ENCODE measurements at regions not wholly inside any gene's neighbourhood (a gene's known extent, or its start where the extent isn't known, plus 50 kb on each side); places are given as distances from the start of the nearest gene placed in this dataset.

DNA sequence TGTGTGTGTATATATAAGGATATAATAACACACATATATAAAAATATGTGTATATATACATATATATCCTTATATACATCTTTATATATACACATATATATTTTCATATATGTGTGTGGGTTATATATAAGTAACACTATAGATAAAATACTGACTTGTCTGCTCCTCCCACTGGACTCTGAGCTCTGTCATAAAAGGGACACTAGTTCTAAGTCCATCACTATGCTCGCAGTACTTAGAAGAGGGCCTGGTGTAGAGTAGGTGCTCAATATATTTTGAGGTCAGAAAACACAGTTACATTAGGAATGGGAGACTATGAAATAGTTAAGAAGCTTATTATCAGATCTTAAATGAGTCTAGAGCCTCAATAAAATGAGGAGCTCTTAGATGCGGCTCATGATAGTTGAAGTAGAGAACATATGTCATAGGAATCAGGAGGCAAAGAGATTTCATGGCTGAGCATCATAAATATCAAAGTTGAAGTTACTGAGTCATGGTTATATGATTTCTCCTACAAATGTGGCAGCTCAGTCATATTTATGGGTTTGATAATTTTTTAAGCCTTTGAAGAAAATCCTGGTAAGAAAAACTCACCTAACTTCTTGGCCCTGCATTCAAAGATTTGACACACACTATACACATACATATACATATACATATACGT lies 371.2 kb upstream of the THBS1 start:
- DNase-seq (ENCODE audit: low read depth), result no peak

DNA sequence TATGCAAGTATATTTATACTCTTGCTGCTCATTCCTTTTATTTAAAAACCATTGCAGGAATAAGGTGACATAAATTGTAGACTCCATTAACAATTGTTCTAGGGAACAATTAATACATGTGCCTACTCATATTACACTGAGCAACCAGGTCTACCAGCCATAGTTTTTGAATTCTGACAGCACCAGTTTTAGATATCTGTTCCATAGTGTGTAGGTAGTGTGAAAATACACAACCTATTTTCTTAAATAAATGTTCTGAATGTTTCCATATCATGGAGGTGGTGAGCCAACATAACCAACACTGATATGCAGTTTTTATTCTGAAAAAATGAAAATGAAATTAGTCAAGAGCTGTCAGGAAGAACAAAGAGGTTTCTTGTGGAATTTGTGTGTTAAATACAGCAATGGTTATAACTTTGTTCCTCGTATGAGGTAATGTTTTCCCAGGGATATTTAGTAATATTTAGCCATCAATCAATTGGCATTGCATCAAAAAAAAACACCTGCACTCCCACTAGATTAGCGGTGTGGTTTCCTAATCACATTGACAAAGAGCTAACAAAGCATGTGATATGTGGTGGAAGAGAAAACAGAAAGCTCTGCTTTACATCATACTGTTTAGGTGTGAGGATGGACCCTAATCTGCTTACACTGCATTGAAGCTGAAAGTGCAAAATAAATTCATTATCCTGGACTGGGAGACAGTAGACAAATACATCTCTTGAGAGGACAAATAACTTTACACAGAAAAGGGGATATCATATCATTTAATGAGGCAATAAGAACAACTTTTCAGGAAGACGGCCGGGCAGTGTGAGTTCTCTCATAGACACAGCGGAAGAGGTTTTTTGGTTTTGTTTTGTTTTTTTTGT lies 369.5 kb upstream of the THBS1 start:
- no peak for DNase-seq (ENCODE audit: low read depth)

DNA sequence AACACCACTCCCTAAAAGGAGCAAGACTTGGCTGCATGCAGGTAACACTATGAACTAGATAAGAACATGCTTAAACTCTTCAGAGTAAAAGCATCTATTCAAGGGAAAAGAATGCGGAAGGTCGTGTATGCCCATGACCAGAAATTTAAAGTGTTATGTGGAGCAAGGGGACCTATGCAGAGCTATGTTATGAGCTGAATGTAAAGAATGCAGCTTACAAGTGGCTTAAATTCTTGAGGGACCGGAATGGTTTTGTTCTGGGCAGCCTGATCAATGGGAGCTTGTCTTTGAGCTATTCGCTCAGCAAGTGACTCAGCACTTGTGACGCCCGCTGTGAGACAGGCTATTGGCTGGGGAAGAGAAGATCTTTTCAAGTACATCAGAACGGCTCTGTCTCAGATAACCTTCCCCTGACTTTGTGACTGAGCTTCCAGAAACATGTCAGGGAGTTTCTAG lies 367.5 kb upstream of the THBS1 start:
- no peak for DNase-seq (ENCODE audit: low read depth)

DNA sequence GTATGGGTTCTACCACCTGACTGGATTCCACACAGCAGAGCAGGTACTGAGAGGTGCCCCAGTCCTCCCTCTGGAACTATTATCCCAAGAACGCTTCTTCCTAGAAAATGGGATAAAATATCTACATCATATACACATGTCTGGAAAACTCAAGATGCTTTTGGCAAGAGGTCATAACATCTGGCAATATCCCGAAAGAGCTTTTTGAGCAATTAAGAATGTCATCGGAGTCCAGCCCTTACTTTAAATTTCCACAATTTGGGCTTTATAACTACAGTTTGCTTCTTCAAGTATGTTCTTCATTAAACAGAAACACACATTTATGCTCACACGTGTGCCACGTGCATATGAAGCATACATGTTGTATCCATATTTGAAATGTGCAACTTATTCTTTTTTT lies 365.9 kb upstream of the THBS1 start:
- no peak for DNase-seq (ENCODE audit: low read depth)

DNA sequence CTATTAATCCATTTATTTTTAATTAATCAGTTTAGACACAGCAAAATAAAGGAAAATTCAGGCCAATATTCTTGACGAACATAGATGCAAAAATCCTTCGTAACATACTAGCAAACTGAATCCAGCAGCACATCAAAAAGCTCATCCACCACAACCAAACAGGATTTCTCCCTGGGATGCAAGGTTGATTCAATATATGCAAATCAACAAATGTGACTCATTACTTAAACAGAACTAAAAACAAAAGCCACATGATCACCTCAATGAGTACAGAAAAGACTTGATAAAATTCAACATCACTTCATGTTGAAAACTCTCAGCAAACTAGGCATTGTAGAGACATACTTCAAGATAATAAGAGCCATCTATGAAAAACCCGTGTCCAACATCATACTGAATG lies 364.1 kb upstream of the THBS1 start:
- DNase-seq (ENCODE audit: low read depth), result no peak

DNA sequence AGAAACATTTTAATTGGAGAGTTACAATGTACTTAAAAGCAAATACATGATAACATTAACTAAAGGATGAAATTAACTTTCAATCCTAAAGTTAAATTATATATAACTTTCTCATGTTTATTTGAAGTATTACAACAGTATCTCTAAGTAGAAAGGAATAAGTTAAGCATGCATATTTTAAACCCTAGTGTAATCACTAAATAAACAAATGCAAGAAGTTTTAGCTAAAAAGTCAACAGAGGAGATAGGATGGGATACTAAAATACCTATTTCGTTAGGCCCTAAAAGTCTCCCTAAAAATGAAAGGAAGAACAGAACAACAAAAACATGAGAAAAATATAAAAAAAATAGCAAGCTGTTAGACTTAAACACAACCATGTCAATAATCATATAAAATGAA lies 361.3 kb upstream of the THBS1 start:
- no peak for DNase-seq (ENCODE audit: low read depth)

DNA sequence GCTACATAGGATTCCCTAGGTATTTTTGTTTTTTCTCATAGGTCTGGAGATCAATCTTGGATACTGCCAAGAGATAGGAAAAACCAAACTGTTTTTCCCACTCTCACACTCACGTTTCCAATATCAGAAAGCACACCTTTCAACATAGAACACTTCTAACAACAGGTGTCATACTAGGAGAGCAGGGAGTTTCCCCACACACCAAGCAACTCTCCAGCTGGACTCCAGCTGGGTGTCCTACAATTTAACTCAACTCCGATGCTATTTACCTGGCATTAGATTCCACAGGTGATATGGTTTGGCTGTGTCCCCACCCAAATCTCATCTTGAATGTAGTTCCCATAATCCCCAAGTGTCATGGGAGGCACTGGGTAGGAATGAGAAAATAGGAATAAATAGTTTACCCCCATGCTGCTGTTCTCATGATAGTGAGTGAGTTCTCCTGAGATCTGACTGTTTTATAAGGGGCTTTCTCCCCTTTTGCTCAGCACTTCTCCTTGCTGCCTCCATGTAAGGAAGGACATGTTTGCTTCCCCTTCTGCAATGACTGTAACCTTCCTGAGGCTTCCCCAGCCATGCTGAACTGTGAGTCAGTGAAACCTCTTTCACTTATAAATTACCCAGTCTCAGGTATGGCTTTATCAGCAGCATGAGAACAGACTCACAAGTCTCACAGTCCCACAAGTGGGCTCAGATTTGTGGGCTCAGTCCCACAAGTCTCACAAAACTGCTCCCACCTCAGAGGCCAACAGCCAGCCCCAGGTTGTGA lies 354.5 kb upstream of the THBS1 start:
- no peak for DNase-seq (ENCODE audit: low read depth)

DNA sequence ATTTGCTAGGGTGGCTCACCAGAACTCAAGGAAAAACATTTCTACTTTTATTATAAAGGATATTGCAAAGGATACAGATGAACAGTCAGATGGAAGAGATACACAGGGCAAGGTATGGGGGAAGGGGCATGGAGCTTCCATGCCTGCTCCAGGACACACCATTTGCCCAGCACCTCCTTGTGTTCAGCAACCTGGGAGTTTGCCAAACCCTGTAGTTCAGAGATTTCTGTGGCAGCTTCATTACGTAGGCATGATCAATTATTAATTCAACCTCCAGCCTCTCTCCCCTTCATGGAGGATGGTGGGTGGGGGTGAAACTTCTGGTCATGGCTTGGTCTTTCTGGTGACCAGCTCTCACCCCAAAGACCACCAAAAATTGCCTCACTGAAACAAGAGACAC lies 353.9 kb upstream of the THBS1 start:
- DNase-seq (ENCODE audit: low read depth), result no peak

DNA sequence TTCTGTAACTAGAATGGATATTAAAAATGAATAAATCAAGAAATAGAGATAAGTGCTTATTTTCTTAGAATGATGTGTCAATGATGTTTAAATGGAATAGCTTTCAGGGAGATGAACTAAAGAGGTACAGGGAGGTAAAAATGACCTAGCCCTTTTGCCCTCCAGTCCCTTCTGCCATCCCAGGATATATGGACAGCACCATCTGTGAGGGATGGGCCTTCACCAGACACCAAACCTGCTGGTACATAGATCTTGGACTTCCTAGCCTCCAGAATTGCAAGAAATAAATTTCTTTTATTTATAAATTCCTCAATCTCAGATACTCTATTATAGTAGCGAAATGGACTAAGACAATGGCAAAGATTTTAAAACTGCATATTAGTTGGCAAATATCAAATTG lies 352.0 kb upstream of the THBS1 start:
- DNase-seq (ENCODE audit: low read depth), result no peak

DNA sequence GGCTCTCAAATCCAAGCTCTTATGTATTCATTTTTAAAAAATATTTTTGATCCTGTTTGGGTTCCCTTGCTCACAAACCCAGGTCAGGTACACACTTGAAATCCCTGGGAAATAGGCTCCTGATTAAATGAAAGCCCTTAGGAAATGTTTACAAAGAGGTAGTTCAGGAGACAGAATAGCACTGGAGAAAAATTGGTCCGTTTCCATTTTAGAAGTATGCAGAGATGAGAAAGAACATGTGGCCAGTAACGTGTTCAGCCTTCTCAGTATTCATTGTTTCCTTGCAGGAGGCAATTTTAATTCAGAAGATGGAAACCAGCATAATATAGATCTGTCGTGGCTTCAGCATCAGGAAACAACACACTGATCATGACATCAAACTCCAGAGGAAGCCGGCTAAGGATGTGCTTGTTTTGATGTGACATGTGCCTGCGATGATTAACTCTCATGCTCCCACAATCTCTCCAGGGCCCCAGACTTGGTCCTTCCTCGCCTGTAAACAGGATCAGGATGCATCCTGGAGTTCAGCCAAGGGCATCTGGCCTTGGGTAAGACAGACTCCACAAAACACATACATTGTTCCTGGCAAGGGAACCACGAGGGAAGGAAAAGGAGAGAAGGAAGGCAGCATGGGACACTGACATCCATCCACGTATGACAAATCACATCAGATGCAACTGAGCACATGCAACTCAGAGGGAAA lies 350.5 kb upstream of the THBS1 start:
- no peak for DNase-seq (ENCODE audit: low read depth)

DNA sequence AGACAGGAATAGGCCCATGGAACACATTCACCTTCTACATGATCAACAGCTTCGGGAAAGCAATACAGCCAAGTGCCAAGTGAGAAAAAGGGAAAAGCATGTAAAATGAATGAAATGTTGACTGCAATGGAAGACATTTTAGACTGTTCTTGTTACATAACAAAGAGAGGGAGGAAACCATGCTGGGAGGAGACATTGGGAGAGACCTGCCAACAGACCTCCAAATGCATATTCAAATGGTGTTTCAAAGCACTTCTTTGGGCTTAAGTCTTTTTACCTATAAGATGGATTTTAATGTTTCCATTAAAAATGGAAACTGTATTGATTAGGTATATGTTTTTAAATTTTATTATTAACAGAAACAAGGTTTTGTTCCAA lies 350.0 kb upstream of the THBS1 start:
- DNase-seq (ENCODE audit: low read depth), result no peak

DNA sequence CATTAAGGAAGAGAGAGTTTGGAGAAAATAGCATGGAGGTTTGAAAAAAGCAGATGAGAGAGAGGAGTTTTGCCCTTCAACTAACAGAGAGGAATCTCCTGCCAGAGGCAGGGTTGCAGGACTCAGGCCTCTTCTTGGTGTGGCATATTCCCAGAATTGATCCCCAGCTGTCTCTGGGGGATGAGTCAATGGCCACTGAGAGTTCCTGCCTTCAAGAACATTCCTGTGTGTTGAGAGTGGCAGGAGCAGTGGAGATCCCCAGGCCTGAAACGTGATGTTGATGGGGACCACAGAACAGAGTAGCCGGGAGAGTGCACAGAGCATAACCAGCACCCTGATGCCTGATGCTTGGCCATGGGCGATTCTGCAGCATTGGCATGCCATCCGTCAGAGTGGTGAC lies 348.4 kb upstream of the THBS1 start:
- DNase-seq (ENCODE audit: low read depth), result no peak

DNA sequence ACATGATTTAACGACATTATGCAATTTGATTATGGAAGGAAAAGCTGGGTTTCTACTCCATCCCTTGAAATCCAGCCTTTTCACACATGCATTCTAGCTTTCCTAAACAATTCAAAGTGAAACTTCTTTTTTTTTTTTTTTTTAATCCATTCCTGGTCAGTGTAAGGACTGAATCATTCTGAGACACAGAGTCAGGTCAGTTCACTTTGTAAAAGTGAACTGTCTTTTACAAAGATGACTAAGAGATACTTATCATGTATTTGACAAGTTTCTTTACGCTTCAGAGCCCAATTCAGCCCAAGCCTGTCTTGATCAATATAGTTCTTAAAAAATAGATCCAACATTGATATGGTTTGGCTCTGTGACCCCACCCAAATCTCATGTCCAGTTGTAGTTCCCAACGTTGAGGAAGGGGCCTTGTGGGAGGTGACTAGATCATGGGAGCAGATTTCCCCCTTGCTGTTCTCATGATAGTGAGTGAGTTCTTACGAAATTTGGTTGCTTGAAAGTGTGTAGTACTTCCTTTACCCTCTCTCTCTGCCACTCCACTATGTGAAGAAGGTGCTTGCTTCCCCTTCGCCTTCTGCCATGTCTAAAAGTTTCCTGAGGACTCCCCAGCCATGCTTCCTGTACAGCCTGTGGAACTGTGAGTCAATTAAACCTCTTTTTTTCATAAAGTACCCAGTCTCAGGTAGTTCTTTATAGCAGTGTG lies 345.6 kb upstream of the THBS1 start:
- DNase-seq (ENCODE audit: low read depth), result no peak

DNA sequence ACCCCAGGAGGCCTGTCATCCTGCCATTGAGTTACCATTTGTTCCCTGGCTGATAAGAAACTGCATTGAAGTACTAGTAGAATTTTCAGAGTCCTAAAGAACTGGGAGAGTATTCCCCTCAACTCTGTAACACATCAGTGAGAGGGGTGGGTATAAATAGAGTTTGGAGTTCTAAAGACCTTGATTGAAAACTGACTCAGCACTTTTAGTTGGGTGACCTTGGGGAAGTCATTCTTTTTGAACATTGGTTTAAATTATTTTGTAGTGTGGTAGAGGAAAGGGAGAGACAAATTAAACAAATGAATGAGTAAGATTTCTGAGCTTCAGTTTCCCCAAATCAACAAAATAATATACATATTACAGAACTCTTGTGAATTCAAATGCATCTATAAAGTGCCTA lies 344.5 kb upstream of the THBS1 start:
- DNase-seq (ENCODE audit: low read depth), result no peak

DNA sequence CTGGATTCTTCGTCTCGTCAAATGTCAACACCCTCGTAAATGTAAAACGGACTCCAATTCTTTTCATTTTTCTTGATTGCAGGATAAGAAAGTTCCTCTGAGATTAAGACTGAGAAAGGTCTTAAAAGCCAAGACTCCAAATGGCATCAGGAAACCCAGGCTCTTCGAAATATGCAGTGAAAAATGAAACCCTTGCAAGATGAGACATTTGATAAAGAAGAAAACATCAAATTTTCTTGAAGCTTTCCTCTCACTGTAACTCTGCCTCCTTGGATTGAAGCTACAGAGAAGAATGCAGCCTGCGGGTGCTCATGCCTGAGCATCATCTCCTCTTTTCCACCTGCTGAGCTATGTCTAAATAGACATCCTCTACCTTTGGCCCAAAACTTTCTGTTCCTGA lies 342.4 kb upstream of the THBS1 start:
- DNase-seq (ENCODE audit: low read depth), result no peak

DNA sequence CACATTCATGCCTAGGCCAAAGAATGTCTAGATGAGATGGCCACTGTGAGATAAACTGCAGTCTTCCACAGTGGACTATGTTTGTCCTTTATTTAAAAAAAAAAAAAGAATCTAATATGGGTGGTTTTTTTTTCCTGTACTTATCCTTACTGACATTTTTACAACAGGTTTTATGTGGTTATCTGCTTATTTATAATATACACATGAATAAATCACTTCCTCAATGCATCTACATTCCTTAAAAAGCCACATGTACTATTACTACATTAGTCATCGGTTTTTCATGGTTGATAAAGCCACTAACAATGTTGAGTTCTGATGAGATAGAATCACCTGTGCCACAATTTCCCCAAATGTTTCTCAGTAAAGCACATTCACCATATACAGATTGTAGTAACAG lies 341.3 kb upstream of the THBS1 start:
- no peak for DNase-seq (ENCODE audit: low read depth)

DNA sequence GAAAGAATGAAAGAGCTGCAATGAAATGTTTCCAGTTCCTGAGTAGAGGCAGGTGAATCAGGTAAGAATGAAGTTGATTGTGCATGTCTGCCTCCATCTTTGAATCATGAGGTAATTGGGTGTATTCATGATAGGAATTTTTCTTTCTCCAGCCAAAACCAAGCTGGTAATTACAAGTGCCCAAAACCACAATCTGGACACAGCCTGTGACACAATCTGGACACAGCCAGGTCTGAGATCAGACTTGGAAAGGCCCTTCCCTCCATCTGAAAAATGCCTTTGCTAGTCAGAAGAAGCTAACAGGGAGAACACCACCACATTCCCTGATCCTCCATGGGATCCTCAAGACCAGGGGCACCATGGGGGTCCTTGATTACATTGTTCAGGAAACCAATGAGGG lies 338.5 kb upstream of the THBS1 start:
- DNase-seq (ENCODE audit: low read depth), result no peak

DNA sequence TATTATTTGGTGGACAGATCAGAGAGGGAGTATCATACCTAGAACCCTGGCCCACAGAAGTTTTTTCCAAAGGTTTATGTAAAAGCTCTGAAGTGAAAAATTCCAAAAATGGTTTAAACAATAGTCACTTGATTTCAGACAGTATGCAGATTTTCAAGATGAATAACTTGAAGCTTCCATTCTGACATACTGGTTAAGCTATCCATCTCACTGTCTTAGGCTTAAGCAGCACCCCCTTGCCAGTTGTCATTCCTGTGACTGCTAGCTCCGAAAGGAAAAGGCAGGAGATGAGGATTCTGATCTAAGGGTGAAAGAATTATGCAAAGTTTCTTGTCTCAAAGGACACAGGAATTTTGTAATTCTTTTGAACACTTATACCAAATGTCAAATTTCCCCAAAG lies 337.5 kb upstream of the THBS1 start:
- DNase-seq (ENCODE audit: low read depth), result no peak

DNA sequence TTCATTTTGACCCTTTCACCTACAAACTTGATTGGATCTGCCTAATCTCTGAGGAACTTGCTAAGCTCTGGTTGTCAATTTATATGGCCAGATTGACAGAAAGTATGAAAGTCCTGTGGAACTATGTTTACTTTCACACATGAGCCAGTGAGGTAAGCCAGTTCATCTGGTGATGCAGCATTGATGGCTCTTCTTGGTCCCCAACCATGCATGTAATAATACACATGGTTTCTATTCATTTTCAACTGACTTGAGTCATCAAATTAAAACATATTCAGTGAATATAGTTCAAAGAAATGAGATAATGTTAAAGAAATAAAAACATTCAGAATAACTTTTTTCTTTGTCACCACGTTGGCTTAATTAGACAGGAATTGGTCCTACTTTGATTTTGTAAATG lies 336.1 kb upstream of the THBS1 start:
- no peak for DNase-seq (ENCODE audit: low read depth)

DNA sequence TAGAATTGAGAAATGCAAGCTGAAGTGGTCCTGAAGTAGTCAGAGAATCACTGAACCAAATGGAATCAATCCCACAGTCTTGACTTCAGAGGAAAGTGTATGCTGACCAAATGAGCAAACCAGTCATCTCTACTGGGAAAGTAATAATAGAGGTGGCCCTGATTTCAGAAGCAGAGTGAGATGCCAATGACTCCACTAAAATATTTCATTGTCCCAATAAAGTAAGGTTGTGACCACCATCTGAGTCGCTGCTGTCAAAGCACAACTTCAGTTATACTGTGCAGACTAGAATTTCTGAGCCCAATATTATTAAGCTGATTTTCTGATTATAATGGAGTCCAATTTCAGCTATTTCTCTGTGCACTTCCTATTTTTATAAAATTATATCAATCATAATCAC lies 334.4 kb upstream of the THBS1 start:
- DNase-seq (ENCODE audit: low read depth), result no peak

DNA sequence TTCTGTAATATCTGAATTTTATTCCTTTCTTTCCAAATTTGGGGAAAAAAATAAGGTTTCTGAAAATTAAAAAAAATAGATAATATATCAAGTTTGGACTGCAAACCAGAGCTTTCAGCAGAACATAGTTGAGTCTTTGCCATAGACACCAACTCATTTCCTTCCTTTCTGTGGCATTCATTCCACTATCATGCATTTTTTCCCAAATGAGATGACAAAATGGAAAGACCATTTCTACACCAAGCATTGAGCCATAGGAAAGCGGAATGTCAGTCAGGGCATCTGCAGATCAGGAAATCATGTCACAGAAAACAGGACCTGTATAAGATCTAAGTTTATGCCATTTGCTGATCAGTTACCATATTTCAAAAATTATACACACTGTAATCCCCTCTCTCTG lies 333.3 kb upstream of the THBS1 start:
- DNase-seq (ENCODE audit: low read depth), result no peak

DNA sequence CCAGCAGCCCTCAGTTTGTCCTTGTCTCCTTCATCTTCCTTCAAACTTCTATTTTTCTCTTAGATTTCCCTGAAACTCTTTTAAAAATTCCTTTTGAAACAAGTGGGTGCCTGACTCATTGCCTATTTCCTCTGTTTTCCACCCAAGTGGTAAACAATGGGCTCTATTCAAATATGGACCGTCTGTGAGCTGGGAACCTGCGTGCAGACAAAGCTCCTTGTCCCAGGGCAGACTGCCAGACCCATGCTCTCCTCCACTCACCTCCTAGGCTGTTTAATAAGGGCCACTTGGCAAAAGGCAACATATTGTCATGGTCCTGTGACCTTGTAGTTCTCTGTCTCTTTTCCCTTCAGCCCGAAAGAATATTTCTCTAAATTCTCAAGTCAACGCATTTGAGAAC lies 332.7 kb upstream of the THBS1 start:
- DNase-seq (ENCODE audit: low read depth), result no peak

Measured in activated T-cell treated with anti-CD3 and anti-CD28 coated beads for 24 hours (primary cell).